GM18907 (cell line): ENCODE measurements at regions not wholly inside any gene's neighbourhood (a gene's known extent, or its start where the extent isn't known, plus 50 kb on each side); places are given as distances from the start of the nearest gene placed in this dataset.

ENCODE experiments used
- ATAC-seq: cut with Tn5 transposase; IDR thresholded peaks from one replicate; pipeline ENCODE4 v1.9.1; 2021; ENCODE audit warnings: mild to moderate bottlenecking, moderate library complexity; ENCODE audit not compliant: unreplicated experiment

GRCh38 chr1:194151056-194151455 is 964.6 kb upstream of the B3GALT2 start:
- ATAC-seq, result no peak

GRCh38 chr1:194150242-194150641 is 963.8 kb upstream of the B3GALT2 start:
- ATAC-seq, result no peak

GRCh38 chr1:194133152-194133551 is 946.7 kb upstream of the B3GALT2 start:
- ATAC-seq, result no peak

- no peak for ATAC-seq
Measured at GRCh38 chr1:194118086-194118485, 931.7 kb upstream of the B3GALT2 start.

GRCh38 chr1:194117582-194117981 is 931.2 kb upstream of the B3GALT2 start:
- no peak for ATAC-seq

- ATAC-seq, result no peak
Measured at GRCh38 chr1:194114288-194114687, 927.9 kb upstream of the B3GALT2 start.

- ATAC-seq, result no peak
Measured at GRCh38 chr1:194105381-194105780, 919.0 kb upstream of the B3GALT2 start.

- ATAC-seq, result no peak
Measured at GRCh38 chr1:194104247-194104844, 917.9 kb upstream of the B3GALT2 start.

GRCh38 chr1:194103516-194104246 is 917.3 kb upstream of the B3GALT2 start:
- no peak for ATAC-seq

GRCh38 chr1:194103101-194103500 is 916.7 kb upstream of the B3GALT2 start:
- no peak for ATAC-seq

- ATAC-seq, result no peak
Measured at GRCh38 chr1:194102607-194103006, 916.2 kb upstream of the B3GALT2 start.

- no peak for ATAC-seq
Measured at GRCh38 chr1:194084755-194085154, 898.3 kb upstream of the B3GALT2 start.

GRCh38 chr1:194081444-194081843 is 895.0 kb upstream of the B3GALT2 start:
- ATAC-seq, result no peak

GRCh38 chr1:194080826-194081225 is 894.4 kb upstream of the B3GALT2 start:
- no peak for ATAC-seq

GRCh38 chr1:194078765-194079164 is 892.4 kb upstream of the B3GALT2 start:
- peak; percentile 73 for ATAC-seq

GRCh38 chr1:194076646-194077045 is 890.2 kb upstream of the B3GALT2 start:
- ATAC-seq, result no peak

- ATAC-seq, result no peak
Measured at GRCh38 chr1:194073833-194074232, 887.4 kb upstream of the B3GALT2 start.

- ATAC-seq, result no peak
Measured at GRCh38 chr1:194071205-194071604, 884.8 kb upstream of the B3GALT2 start.

GRCh38 chr1:194069831-194070218 is 883.4 kb upstream of the B3GALT2 start:
- ATAC-seq, result no peak

- no peak for ATAC-seq
Measured at GRCh38 chr1:194069168-194069830, 882.9 kb upstream of the B3GALT2 start.

GRCh38 chr1:194068446-194069167 is 882.2 kb upstream of the B3GALT2 start:
- ATAC-seq, result no peak

- ATAC-seq, result no peak
Measured at GRCh38 chr1:194067772-194068171, 881.4 kb upstream of the B3GALT2 start.
